K562 (cell line): ENCODE measurements at regions not wholly inside any gene's neighbourhood (a gene's known extent, or its start where the extent isn't known, plus 50 kb on each side); places are given as distances from the start of the nearest gene placed in this dataset.

ENCODE experiments used
- ATAC-seq: fragments of 200-7000 bp; cut with Tn5 transposase; 3 replicates; pipeline ENCODE4 v1.9.1; 2020; ENCODE audit warnings: moderate library complexity
- BruUV-seq: library from RNA; stranded (reverse); fragments of 400-500 nt; replicated peaks from 2 replicates; lab custom pipeline; 2021; lab: Mats Ljungman, UMichigan
- CTCF ChIA-PET: fragments of 300-600 bp; formaldehyde crosslinking; extraction: SDS; loops from one replicate; lab custom pipeline; 2021; ENCODE audit warnings: low intra/inter-chr PET ratio; lab: Yijun Ruan, JAX
- POLR2A ChIA-PET: fragments of 300-600, 350-650 bp; sonication (Branson Sonifier 250); formaldehyde crosslinking; extraction: SDS; loops from one replicate; lab custom pipeline; 2021; ENCODE audit warnings: antibody characterized with exemption, inconsistent platforms; lab: Yijun Ruan, JAX
- DNase-seq, 4 experiments: peaks; one replicate each; pipeline versions ENCODE4 v3.0.0 to v3.0.0-alpha.2; 2011 to 2018; ENCODE audit warnings: low spot score in 3 of 4, mixed read lengths in 3 of 4; ENCODE audit errors: extremely low read depth in 1 of 4
- FAIRE-seq: peaks from 2 replicates; lab custom pipeline; 2011; peaks lifted over from hg19 to GRCh38; lab: Jason Lieb, UNC
- H2AFZ ChIP-seq: 2 replicates; pipeline ENCODE4 v1.6.0; 2011; ENCODE audit warnings: low read depth, low read length, control low read depth, inconsistent platforms
- H3K27ac ChIP-seq: fragments of 200-600 bp; 3 replicates; pipeline ENCODE4 v1.8.0; 2011; ENCODE audit warnings: low read depth, mild to moderate bottlenecking, control low read depth, inconsistent platforms, low read length, moderate library complexity, mixed read lengths; ENCODE audit errors: extremely low read depth
- H3K27me3 ChIP-seq, 2 experiments: fragments of 300-600 bp in 1 of 2; 2 replicates in 1 of 2; 3 replicates in 1 of 2; pipeline versions ENCODE4 v1.6.0 to v1.8.0; 2011; ENCODE audit warnings: inconsistent platforms in 2 of 2, low read length in 2 of 2, mild to moderate bottlenecking in 1 of 2, mixed read lengths in 1 of 2, moderate library complexity in 1 of 2; ENCODE audit not compliant: control insufficient read depth in 2 of 2, insufficient read depth in 2 of 2
- H3K36me3 ChIP-seq: fragments of 300-600 bp; 3 replicates; pipeline ENCODE4 v1.8.0; 2011; ENCODE audit warnings: mild to moderate bottlenecking, low read length, inconsistent platforms; ENCODE audit not compliant: control insufficient read depth, insufficient read depth
- H3K4me1 ChIP-seq, 2 experiments: fragments of 200-600 bp in 1 of 2; replicated peaks in 1 of 2; 2 replicates in 1 of 2; 3 replicates in 1 of 2; pipeline versions ENCODE4 v1.5.1 to v1.8.0; 2011; ENCODE audit warnings: inconsistent platforms in 2 of 2, low read length in 2 of 2, mild to moderate bottlenecking in 1 of 2, mixed read lengths in 1 of 2, moderate library complexity in 1 of 2; ENCODE audit not compliant: control insufficient read depth in 2 of 2, insufficient read depth in 2 of 2
- H3K4me2 ChIP-seq: 2 replicates; pipeline ENCODE4 v1.6.1; 2011; ENCODE audit warnings: low read length, control low read depth, inconsistent platforms, mixed read lengths; ENCODE audit not compliant: insufficient read depth
- H3K4me3 ChIP-seq: fragments of 200-600 bp; sonication (generic), shearing (Covaris generic); 2 replicates; pipeline ENCODE4 v1.5.1; 2016; ENCODE audit warnings: control low read depth, inconsistent platforms
- H3K79me2 ChIP-seq: fragments of 200-600 bp; 3 replicates; pipeline ENCODE4 v1.8.0; 2011; ENCODE audit warnings: low read length, inconsistent platforms; ENCODE audit not compliant: control insufficient read depth, insufficient read depth
- H3K9ac ChIP-seq, 2 experiments: 2 replicates each; pipeline versions ENCODE4 v1.6.0 to v1.6.1; 2011; ENCODE audit warnings: low read depth in 2 of 2, low read length in 2 of 2, control low read depth in 1 of 2, inconsistent platforms in 1 of 2, mild to moderate bottlenecking in 1 of 2, mixed read lengths in 1 of 2; ENCODE audit not compliant: insufficient read depth in 1 of 2
- H3K9me1 ChIP-seq: one replicate; pipeline ENCODE4 v1.6.0; 2011; ENCODE audit warnings: inconsistent platforms, mild to moderate bottlenecking, low read length, moderate library complexity; ENCODE audit not compliant: control insufficient read depth, insufficient read depth
- H3K9me3 ChIP-seq: replicated peaks from 2 replicates; pipeline ENCODE4 v1.5.1; 2011; ENCODE audit warnings: low read depth, low read length, inconsistent platforms; ENCODE audit not compliant: control insufficient read depth, insufficient read depth
- H4K20me1 ChIP-seq: replicated peaks from 2 replicates; pipeline ENCODE4 v1.6.1; 2011; ENCODE audit warnings: low read length, inconsistent platforms, mixed read lengths; ENCODE audit not compliant: control insufficient read depth, insufficient read depth
- ETS1 ChIP-seq: conservative IDR thresholded peaks from 2 replicates; pipeline ENCODE4 v1.6.1; 2011; ENCODE audit warnings: low read depth, mild to moderate bottlenecking, low read length; ENCODE audit not compliant: control insufficient read depth
- KLF1 ChIP-seq: fragments of 450-650 bp; IDR thresholded peaks from 2 replicates; pipeline ENCODE4 v1.6.1; 2016; ENCODE audit warnings: missing genetic modification characterization, missing compliant biosample characterization
- NCOA4 ChIP-seq: fragments of 450-650 bp; IDR thresholded peaks from 2 replicates; pipeline ENCODE4 v1.6.1; 2018; ENCODE audit warnings: mild to moderate bottlenecking; ENCODE audit not compliant: partially characterized antibody
- PHF8 ChIP-seq: fragments of 200-600 bp; sonication (generic); IDR thresholded peaks from 2 replicates; pipeline ENCODE4 v1.6.1; 2012; ENCODE audit warnings: mixed run types, mild to moderate bottlenecking, inconsistent platforms, low read length, moderate library complexity, borderline replicate concordance
- TSC22D4 ChIP-seq: fragments of 450-650 bp; IDR thresholded peaks from 2 replicates; pipeline ENCODE4 v1.6.1; 2016; ENCODE audit warnings: missing genetic modification characterization, missing biosample characterization, control low read depth
- ZNF589 ChIP-seq: fragments of 200-800 bp; sonication (Bioruptor generic); IDR thresholded peaks from 2 replicates; pipeline ENCODE4 v1.6.1; 2016; ENCODE audit warnings: low read depth, missing genetic modification characterization, missing compliant biosample characterization
- WGBS: fragments of 100-300 bp; shearing (Covaris generic); methylation state at CpG from one replicate; pipeline ENCODE4 v1.1.6; 2016; ENCODE audit warnings: low coverage, mixed read lengths; ENCODE audit not compliant: insufficient coverage; ENCODE audit errors: missing lambda C conversion rate; 5-methylcytosine and 5-hydroxymethylcytosine counted together
- in situ Hi-C: fragments of 300-500 bp; cut with MboI; formaldehyde crosslinking; loops from 4 replicates; pipeline ENCODE4 v1.15.0; 2018; ENCODE audit warnings: inconsistent platforms, mixed read lengths
- intact Hi-C: fragments of 100-400 bp; cut with micrococcal nuclease; formaldehyde crosslinking; loops from 2 replicates; pipeline ENCODE4 v1.14.2; 2022

DNA sequence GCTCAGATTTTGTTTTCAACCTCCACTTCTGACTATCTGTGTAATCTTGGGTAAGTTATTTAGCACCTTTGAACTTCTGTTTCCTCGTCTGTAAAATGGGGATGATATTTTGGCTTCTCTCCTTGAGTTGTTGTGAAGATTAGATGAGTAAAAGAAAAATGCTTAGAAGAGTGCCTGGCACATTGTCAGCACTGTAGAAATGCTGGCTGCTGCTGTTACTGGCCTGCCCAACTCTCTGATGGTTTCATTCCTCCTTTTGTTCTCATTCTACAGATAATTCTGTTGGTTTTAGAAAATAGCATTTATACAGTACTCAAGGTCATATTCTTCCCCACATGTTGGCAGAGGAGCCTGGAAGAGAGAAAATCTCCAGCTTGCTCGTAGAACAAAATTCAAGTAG is 547.2 kb upstream of the JAG1 start:
- Histone ChIP-seq H3K9me1 (no peaks in the 10 kb centered on the region), H3K27me3 (no peaks in the 10 kb centered on the region), H3K4me1 (no peaks in the 10 kb centered on the region), H3K9me3 (no peaks in the 10 kb centered on the region), H2AFZ (no peak overlapping the region), H3K4me2 (no peak overlapping the region), H3K27ac (no peak overlapping the region), H4K20me1 (no peaks in the 10 kb centered on the region), H3K4me3 (no peak overlapping the region), H3K9ac (no peak overlapping the region), H3K36me3 (no peaks in the 10 kb centered on the region), H3K79me2 (no peaks in the 10 kb centered on the region)
- TF ChIP-seq KLF1 (tag) (no peak), TSC22D4 (tag) (no peak), NCOA4 (no peak), ZNF589 (no peak), PHF8 (no peak), ETS1 (no peak)
- in situ Hi-C loops (no loop called here), intact Hi-C loops (no loop called here)
- DNase-seq (no peak), FAIRE-seq (no peak), ATAC-seq (no peak)
- CTCF ChIA-PET, result no interaction called here
- BruUV-seq, result no TSS peak
- WGBS, result 7% methylated on average over 2 of the region's 2 CpGs
- POLR2A ChIA-PET, result no interaction called here
